Stimulated activated CD8-positive, alpha-beta memory T cell treated with anti-CD3 and anti-CD28 coated beads, Interleukin-15, amount 100 ng/mL, for 48 hours (primary cell): ENCODE measurements at regions not wholly inside any gene's neighbourhood (a gene's known extent, or its start where the extent isn't known, plus 50 kb on each side); places are given as distances from the start of the nearest gene placed in this dataset.
"Not testable (repeated sequence)": the region's sequence is repeated elsewhere in the genome, so short reads cannot be mapped to it uniquely, and the experiment has no call there.

Experiments used
- DNase-seq, 2 donors: peaks; one replicate each; pipeline ENCODE4 v3.0.0-alpha.2; 2020; ENCODE audit warnings: low read depth in 2 of 2

DNA sequence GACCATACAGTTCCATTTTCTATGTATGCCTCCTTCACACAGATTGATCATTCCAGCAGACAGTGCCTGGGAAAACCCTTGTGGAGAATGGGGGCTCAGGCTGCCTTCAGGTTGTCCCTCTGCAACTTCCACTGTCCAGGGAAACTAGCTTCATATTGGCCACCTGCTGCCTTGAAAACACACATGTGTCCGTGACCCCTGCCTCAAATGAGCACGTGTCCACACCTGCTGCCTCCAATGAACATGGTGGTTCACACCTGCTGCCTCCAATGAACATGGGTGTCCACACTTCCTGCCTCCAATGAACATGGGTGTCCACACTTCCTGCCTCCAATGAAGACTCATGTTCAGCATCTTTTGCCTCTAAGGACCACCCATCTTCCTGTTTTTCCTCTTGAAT lies 185.4 kb upstream of the ADCY2 start:
- no peak for DNase-seq

DNA sequence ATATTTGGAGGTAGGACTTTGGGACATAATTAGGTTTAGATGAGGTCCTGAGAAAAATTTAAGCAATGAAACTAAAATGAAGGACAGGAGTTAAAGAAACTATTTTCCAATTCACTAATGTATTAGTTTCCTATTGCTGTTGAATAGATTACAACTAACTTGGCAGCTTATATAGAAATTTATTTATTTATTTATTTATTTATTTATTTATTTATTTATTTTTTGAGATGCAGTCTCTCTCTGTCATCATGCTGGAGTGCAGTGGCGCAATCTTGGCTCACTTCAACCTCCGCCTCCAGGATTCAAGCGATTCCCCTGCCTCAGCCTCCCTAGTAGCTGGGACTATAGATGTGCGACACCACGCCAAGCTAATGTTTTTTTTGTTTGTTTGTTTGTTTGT lies 182.4 kb upstream of the ADCY2 start:
- DNase-seq = no peak

DNA sequence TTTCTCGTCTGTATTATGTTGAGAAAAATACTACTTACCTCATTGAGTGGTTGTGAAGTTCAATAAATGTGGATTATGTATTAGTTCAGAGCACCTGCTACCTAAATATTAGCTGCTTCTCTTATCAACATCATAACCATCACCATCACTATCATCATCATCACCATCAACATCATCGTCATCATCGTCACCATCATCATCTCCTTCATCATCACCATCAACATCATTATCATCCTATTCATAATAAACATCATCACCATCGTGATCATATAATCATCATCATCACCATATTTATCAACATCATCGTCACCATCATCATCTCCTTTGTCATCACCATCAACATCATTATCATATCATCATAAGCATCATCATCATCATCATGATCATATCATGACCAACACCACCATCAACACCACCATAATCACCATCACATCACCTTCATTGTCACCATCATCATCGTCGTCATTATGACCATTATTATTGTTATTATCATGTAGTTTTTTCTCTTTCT lies 181.0 kb upstream of the ADCY2 start:
- no peak for DNase-seq

DNA sequence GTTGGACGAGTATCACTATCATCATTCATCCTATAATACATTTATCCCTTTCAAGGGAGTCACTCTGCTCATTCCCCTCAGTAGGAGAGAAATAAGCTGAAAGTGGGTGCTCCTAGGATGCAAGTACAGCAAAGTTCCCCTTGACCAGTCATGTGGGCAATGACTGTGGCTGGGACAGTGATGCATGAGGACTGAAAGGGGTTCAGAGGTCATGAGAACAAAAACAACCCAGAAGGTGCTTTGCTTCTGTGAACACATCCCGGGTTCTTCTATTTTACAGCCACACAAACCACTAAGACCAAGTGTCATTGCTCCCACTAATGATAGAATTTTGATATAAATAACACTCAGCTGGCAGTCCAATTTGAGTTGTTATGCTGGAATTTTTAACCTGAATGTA lies 177.8 kb upstream of the ADCY2 start:
- DNase-seq = no peak

DNA sequence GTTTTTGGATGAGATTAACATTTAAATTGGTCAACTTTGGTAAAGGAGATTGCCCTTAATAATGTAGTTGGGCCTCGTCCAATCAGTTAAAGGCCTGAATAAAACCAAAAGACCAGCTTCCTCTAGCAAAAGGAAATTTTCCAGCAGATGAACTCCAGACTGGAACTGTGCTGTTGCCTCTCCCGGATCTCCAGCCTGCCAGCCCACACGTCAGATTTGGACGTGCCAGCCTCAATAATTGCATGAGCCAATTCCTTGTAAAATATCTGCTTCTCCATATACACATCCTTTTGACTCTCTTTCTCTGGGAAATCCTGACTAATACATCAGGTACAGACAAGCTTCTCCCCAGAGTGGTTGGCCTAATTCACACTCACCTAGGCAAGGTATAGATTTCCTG lies 175.8 kb upstream of the ADCY2 start:
- no peak for DNase-seq

DNA sequence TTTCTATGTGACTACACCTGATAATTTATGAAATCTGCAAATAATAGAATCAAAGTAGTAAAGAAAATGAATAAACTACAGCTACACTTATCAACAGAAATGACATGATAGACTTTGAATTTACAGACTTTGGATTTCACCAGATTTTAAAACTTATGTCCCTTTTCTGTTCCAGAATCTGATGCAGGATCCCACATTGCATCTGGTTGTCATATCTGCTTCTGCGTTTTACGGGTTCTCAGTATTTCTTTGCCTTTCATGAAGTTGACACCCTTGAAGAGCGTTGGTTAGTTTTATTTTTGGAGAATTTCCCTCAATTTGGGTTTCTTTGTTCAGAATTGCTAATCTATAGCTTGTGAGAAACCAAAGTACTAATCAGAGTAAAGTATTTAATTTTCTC lies 174.9 kb upstream of the ADCY2 start:
- DNase-seq = no peak

DNA sequence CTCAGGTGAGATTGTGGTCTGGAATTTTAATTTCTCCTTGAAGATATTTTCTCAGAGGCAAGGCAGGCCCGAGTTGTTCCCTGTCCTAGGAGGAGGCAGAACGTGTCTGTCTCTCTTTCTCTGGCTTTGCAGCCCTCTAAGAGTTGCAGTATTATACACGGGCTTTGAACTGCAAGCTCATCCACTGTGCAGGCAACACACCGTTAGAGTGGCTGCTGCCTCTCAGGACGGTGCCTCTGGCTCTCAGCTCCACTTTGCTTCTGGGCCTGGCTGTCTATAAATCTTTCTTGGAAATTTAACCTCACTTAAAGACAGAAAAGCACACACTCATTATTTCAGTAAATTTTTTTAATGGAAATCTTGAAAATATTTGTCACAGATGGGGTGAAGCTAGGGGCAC lies 170.1 kb upstream of the ADCY2 start:
- no peak for DNase-seq

DNA sequence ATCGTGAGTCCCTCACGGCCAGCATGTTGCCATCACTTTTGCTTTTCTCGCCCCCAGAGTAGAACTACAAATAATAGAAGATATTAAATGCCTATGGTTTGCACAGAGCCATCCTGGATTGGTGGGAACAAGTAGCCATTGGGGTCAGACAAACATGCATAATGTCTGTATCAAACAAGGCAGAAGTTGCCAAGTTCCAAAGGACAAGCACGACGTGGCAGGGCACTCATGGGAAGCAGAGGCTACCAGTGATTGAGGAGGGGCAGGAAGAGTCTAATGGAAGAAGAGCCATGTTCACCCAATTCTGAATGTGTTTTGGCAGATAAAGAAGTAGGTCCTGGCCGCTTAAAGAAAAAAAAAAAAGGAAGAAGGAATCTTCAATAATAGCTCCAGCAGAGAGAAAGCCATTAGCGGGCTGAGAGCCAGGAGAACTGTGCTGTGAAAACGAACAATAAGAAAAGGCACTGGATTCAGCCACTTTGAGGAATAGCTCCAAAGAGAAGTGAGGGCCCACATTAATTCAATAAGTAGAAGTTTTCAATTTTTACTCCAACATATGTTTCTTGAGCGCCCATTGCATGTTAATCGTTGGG lies 153.7 kb upstream of the ADCY2 start:
- no peak for DNase-seq

DNA sequence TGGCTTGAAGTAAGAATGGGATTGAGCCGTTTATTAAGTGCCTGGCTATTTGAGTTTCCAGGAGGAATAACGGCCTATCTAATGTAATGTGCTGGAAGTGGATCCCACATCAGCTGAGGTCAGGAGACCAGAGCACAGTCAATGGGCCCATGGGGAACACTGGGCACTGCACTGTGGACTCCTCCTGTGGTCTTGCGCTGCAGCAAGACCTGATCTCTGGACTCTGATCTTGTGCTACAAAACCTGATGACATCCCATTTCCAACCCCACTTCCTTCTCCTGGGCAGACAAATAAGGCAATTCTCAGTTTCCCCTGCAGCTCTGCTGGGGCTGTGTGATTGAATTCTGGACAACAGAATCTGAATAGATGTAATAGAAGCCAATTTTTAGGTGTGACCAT lies 151.7 kb upstream of the ADCY2 start:
- no peak for DNase-seq

DNA sequence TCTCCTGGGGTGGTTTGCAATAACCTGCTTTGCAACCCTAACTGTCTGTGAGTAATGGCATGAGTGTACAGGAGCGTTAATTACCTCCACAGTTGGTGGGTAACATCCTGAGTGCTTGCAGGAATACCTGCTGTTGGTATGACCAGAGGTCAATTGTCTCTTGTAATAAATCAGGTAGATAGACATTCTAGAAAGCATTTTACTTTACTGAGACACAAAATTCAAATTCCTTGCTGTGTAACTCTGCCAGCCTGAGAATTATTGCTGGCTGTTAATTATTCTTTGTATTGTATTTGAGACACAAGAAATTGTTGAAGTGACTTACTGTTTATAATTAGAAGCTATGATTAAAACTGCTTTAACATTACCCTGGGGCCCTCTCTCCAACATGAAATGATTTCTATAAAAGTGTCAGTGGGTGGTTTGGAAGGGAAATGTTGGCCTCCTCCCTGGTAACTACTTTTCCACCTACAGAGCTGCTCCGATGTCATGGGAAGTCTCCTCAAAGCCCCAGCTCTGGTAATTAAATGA lies 150.8 kb upstream of the ADCY2 start:
- no peak for DNase-seq

DNA sequence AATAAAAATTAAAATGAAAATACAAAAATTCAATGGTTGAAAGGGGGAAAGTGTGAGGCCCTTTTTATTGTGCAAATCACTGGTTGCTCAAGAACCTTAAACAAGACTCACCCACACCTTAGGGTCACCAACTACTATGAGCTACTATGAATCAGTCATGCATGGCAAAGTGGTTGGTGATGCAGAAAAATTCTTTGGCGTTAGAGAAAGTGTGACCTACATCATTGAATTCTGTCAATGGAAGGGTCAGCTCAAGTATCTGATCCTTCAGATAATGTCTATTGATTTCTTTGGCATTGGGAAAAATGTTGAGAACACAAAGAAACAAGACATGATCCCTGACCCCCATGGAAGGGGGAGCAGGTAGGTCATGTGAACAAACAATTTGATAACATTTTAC lies 149.7 kb upstream of the ADCY2 start:
- no peak for DNase-seq

DNA sequence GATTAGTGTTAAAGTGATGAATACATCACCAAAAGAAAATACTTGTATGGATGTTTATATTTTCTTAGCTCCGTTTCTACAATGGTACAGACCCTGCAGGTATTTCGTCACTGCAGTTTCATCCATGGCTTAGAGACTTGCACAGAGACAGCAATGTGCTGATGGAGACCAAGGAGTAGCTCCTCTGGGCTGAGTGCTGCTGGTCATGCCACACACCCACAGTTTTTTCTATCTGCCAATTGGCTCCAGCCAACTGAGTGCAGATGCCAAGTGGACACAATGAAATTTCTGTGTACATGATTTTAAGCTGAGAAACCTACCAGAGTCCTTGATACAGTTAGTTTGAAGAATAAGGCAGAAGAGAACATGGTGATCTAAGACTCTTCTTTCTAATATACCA lies 145.9 kb upstream of the ADCY2 start:
- no peak for DNase-seq

DNA sequence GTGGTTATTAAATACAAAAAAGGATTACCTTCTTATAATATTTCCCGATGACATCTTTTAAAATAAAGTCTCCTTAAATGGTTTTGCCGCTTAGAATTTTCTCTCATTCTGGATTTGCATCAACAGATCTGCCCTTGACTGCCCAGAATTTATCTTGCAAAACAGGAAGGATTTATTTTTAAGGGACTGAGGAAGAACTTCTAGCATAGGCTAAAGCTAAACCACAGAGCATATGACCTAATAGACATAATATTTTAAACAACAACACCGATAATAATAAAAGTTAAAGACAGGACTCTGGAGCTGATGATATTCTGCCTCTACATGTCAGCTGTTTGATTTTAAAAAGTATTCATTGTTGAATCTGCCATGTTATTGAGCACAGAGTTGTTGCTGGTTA lies 145.3 kb upstream of the ADCY2 start:
- DNase-seq = no peak

DNA sequence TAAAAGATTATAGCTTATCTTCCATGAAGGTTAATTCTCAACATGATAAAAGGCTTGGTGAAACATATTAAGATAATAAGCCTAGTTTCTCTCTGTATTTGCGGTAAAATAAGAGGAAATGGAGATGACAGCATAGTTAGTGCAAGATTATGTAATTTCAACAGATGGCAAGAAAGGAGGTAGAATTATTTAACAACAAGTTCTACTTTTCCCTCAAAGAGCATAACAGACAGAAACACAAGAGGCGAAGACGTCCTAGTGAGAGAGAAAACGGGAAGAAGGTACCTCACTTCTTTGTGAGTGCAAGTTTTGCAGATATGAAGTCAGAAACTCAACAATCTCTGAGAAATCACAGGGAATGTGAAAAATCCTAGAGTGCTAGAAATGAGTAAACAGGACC lies 144.8 kb upstream of the ADCY2 start:
- no peak for DNase-seq

DNA sequence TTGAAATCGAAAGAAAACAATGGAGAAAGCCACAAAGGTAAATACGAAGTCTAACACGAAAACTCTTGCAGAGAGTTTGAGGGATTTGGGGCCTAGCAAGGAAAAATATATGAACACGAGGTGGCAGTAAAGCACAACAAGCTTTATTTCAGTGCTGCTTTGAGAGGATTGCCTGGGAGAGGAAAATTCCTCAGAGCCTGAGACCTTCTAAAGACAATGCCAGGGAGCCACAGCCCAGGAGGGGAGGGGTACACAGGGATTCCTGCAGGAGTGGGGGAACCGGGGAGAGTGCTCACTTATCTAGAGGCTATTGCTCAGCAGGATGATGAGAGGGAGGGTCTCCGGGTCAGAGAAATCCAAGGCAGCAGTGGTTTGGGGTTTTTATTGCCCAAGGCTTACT lies 134.9 kb upstream of the ADCY2 start:
- DNase-seq = no peak

DNA sequence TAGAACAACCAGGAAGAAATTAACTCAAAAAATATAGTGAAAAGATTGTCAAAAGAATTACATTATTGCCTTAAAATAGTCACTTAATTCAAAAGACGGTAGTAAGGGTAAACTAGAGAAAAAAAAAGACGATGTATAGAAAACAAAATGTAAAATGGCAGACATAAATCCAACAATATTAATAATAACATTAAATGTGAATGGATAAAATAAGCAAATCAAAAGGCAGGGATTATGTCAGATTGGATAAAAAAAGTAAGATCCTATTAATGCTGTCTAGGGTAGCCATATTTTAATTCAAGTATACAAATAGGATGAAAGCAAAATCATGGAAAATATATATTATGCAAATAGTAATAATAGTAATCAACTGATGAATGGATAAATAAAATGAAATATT lies 134.0 kb upstream of the ADCY2 start:
- no peak for DNase-seq

DNA sequence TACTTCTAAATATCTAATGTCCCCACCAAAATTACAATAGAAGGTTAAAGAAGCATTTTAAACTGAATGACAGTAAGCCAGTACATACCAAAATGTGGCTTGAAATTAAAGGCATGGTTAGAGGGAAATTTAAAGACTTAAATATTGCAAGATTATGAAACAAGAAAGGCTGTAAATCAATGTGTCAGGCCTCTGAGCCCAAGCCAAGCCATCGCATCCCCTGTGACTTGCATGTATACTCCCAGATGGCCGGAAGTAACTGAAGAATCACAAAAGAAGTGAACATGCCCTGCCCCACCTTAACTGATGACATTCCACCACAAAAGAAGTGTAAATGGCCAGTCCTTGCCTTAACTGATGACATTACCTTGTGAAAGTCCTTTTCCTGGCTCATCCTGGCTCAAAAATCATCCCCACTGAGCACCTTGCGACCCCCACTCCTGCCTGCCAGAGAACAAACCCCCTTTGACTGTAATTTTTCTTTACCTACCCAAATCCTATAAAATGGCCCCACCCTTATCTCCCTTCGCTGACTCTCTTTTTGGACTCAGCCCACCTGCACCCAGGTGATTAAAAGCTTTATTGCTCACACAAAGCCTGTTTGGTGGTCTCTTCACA lies 132.4 kb upstream of the ADCY2 start:
- not testable (repeated sequence) for DNase-seq

DNA sequence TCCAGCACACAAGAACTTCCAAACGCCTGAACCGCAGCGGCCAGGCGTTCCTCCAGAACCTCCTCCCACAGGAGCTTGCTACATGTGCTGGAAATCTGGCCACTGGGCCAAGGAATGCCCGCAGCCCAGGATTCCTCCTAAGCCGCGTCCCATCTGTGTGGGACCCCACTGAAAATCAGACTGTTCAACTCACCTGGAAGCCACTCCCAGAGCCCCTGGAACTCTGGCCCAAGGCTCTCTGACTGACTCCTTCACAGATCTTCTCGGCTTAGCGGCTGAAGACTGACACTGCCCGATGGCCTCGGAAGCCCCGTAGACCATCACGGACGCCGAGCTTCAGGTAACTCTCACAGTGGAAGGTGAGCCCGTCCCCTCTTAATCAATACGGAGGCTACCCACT lies 130.2 kb upstream of the ADCY2 start:
- DNase-seq = not testable (repeated sequence)

DNA sequence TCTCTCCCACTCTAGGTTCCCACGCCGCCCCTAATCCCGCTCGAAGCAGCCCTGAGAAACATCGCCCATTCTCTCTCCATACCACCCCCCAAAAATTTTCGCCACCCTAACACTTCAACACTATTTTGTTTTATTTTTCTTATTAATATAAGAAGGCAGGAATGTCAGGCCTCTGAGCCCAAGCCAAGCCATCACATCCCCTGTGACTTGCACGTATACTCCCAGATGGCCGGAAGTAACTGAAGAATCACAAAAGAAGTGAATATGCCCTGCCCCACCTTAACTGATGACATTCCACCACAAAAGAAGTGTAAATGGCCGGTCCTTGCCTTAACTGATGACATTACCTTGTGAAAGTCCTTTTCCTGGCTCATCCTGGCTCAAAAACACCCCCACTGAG lies 127.2 kb upstream of the ADCY2 start:
- not testable (repeated sequence) for DNase-seq

DNA sequence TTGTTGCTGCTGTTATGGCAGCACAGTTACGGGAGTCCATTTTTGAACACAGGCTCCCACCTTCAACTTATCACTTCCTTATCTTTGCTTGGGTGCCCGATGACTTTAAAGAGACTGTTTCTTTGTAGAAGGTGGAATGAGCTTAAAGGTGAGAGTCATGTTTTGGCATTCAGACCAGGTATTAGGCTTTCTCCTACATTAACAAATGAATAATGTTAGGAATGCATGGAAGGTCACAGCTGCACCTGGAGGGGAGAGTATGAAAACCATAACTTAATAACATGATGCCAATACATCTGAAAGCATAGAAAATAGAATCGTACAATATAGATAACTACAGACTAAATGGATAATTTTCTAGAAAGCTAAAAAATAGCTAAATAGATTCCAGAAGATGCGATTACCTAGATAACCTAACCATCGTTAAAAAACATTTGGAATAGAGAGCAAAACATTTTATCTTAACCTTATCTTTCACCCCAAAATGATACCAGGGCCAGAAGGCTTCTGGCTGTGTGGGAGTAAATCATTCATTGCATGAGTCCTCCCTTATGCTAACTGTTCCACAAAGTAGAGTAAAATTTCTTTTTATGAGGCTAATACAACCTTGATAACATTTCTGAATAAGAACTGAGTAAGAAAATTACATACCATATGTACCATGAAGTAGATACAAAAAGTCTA lies 126.2 kb upstream of the ADCY2 start:
- DNase-seq = no peak

DNA sequence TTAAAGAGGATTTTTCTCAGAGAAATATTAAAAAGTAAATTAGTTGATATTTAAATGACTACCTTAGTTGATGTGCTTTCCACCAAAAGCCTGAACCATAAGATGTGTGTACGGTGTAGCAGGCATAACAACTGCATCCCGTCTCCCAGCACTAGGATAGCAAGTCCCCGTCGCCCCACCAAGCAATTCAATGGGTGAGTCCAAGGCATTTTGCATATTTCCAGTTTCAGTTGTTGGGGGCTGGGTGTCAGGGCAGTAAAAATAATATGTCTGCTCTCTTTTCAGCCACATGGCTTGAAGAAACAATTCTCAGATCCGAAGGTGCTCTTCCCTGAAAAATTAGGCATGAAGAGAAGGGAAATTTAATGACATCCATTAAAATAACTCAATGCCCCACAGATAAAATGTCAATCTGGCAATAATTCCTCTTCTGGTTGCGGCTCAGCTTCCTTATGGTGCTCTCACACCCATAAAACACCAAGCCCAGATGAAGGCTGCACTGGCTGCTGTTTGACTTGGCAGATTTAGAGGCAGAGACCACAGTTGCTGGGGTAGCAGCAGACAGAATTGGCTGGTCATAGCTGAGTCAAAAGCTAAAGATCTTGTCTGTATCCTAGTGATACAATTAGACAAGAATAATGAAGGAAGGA lies 124.4 kb upstream of the ADCY2 start:
- DNase-seq = no peak

DNA sequence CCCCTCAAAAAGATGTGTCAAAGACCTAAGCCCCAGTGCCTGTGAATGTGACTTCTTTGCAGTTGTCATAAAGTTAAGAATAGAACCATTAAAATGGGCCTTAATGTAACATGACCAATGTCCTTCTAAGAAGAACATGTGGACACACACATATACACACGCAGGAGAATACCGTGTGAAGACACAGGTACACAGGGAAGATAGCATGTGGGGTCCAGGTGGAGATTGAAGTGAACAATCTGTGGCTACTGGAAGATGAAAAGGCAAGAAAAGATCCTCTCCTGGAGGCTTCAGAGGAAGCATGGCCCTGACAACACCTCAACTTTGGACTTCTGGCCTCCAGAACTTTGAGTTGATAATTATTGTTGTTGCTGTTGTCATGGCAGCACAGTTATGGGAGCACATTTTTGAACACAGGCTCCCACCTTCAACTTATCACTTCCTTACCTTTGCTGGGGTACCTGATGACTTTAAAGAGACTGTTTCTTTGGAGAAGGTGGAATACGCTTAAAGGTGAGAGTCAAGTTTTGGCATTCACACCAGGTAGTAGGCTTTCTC lies 123.5 kb upstream of the ADCY2 start:
- no peak for DNase-seq
